B cell (primary cell): ENCODE measurements at regions not wholly inside any gene's neighbourhood (a gene's known extent, or its start where the extent isn't known, plus 50 kb on each side); places are given as distances from the start of the nearest gene placed in this dataset.

Experiments
- ATAC-seq: fragments of 200-7000 bp; cut with Tn5 transposase; one replicate; pipeline ENCODE4 v1.10.0; 2021; ENCODE audit warnings: low read depth, mild to moderate bottlenecking, moderate number of reproducible peaks, moderate library complexity
- CTCF ChIA-PET: fragments of 350-600 bp; sonication (Branson Sonifier 250); formaldehyde crosslinking; loops from one replicate; lab custom pipeline; 2021; ENCODE audit warnings: antibody characterized with exemption, inconsistent platforms; lab: Charles Lee
- POLR2A ChIA-PET: fragments of 350-600 bp; sonication (Branson Sonifier 250); formaldehyde crosslinking; loops from one replicate; lab custom pipeline; 2021; ENCODE audit warnings: antibody characterized with exemption; lab: Charles Lee
- DNase-seq: peaks from one replicate; pipeline ENCODE4 v3.0.0; 2013
- H2AFZ ChIP-seq: 2 replicates; pipeline ENCODE4 v1.6.1; 2012; ENCODE audit warnings: mild to moderate bottlenecking, low read depth, low read length; ENCODE audit not compliant: insufficient read depth, poor library complexity, severe bottlenecking
- H3K27ac ChIP-seq, 2 donors: 1 replicate in 1 of 2; 2 replicates in 1 of 2; pipeline ENCODE4 v1.5.1; 2012 to 2013; ENCODE audit warnings: low read length in 2 of 2, mild to moderate bottlenecking in 2 of 2, moderate library complexity in 1 of 2
- H3K27me3 ChIP-seq, 4 experiments: fragments of 200-600 bp in 1 of 4; sonication (generic) in 1 of 4; replicated peaks in 1 of 4; 1 replicate in 2 of 4; 2 replicates in 2 of 4; pipeline versions ENCODE4 v1.6.1 to v1.7.0; 2013 to 2016; ENCODE audit warnings: low read length in 3 of 4, mild to moderate bottlenecking in 2 of 4, mixed read lengths in 1 of 4, moderate library complexity in 1 of 4; ENCODE audit not compliant: insufficient read depth in 4 of 4, control insufficient read depth in 3 of 4; ENCODE audit errors: control extremely low read depth in 1 of 4
- H3K36me3 ChIP-seq, 2 experiments: replicated peaks in 1 of 2; 1 replicate in 1 of 2; 2 replicates in 1 of 2; pipeline versions ENCODE4 v1.6.1 to v1.7.1; 2013; ENCODE audit warnings: low read length in 1 of 2; ENCODE audit not compliant: insufficient read depth in 2 of 2, control insufficient read depth in 1 of 2; ENCODE audit errors: control extremely low read depth in 1 of 2, extremely low read depth in 1 of 2
- H3K4me1 ChIP-seq, 2 donors: fragments of 200-600 bp in 1 of 2; sonication (generic) in 1 of 2; 1 replicate in 1 of 2; 2 replicates in 1 of 2; pipeline versions ENCODE4 v1.5.1 to v1.6.1; 2013 to 2017; ENCODE audit warnings: low read length in 2 of 2; ENCODE audit not compliant: control insufficient read depth in 2 of 2, insufficient read depth in 2 of 2
- H3K4me2 ChIP-seq: replicated peaks from 2 replicates; pipeline ENCODE3; 2012; ENCODE audit warnings: mild to moderate bottlenecking, low read depth, low read length; ENCODE audit not compliant: poor library complexity, severe bottlenecking
- H3K4me3 ChIP-seq, 5 experiments: fragments of 200-600 bp in 1 of 5; sonication (generic) in 1 of 5; 1 replicate in 3 of 5; 2 replicates in 2 of 5; pipeline versions ENCODE4 v1.5.1 to v1.7.0; 2011 to 2016; ENCODE audit warnings: low read length in 4 of 5, mild to moderate bottlenecking in 4 of 5, low read depth in 2 of 5, control low read depth in 1 of 5, moderate library complexity in 1 of 5; ENCODE audit not compliant: insufficient read depth in 1 of 5; ENCODE audit errors: control extremely low read depth in 1 of 5, extremely low read depth in 1 of 5
- H3K79me2 ChIP-seq: fragments of 200-600 bp; sonication (generic); one replicate; pipeline ENCODE4 v1.6.0; 2016; ENCODE audit warnings: low read length; ENCODE audit not compliant: control insufficient read depth, insufficient read depth
- H3K9ac ChIP-seq: fragments of 200-600 bp; sonication (generic); 2 replicates; pipeline ENCODE4 v1.6.1; 2017; ENCODE audit warnings: mild to moderate bottlenecking, low read length, moderate library complexity
- H3K9me3 ChIP-seq, 3 donors: one replicate each; pipeline versions ENCODE4 v1.6.1 to v1.7.1; 2013; ENCODE audit warnings: low read length in 2 of 3; ENCODE audit not compliant: control insufficient read depth in 2 of 3, insufficient read depth in 1 of 3; ENCODE audit errors: control extremely low read depth in 1 of 3
- H4K20me1 ChIP-seq: 2 replicates; pipeline ENCODE4 v1.6.0; 2012; ENCODE audit warnings: mild to moderate bottlenecking, low read length; ENCODE audit not compliant: insufficient read depth, control insufficient read depth, poor library complexity, severe bottlenecking
- H3K27ac Mint-ChIP-seq: one replicate; pipeline ENCODE4 v1.8.0; 2021; ENCODE audit warnings: mixed read lengths
- H3K27me3 Mint-ChIP-seq: one replicate; pipeline ENCODE4 v1.8.0; 2021; ENCODE audit warnings: mixed read lengths
- H3K4me1 Mint-ChIP-seq: one replicate; pipeline ENCODE4 v1.8.0; 2021; ENCODE audit warnings: mixed read lengths
- H3K4me3 Mint-ChIP-seq: one replicate; pipeline ENCODE4 v1.8.0; 2021; ENCODE audit warnings: mixed read lengths
- H3K9me3 Mint-ChIP-seq: one replicate; pipeline ENCODE4 v1.8.0; 2022; ENCODE audit warnings: mixed read lengths; ENCODE audit not compliant: insufficient read depth
- CTCF ChIP-seq: fragments of 200-600 bp; IDR thresholded peaks from one replicate; pipeline ENCODE4 v1.8.0; 2022; ENCODE audit warnings: antibody characterized with exemption, mild to moderate bottlenecking
- EZH2 ChIP-seq: IDR thresholded peaks from 2 replicates; pipeline ENCODE4 v1.6.1; 2012; ENCODE audit warnings: borderline replicate concordance, low read depth, mild to moderate bottlenecking, moderate library complexity, low read length; ENCODE audit not compliant: insufficient read depth, poor library complexity, severe bottlenecking
- WGBS: methylation state at CpG from one replicate; pipeline ENCODE4 v1.1.5; 2013; ENCODE audit warnings: missing lambda C conversion rate; ENCODE audit not compliant: insufficient coverage; 5-methylcytosine and 5-hydroxymethylcytosine counted together
- intact Hi-C: fragments of 100-400 bp; cut with micrococcal nuclease; formaldehyde crosslinking; loops from one replicate; pipeline ENCODE4 v1.10.0; 2022

- DNase-seq (no peak), ATAC-seq (no peak)
- Histone ChIP-seq H2AFZ (no peak overlapping the region), H3K36me3 (no peaks in the 10 kb centered on the region), H4K20me1 (no peaks in the 10 kb centered on the region), H3K27ac (no peak overlapping the region), H3K9ac (no peak overlapping the region), H3K27me3 (no peaks in the 10 kb centered on the region), H3K9me3 (no peaks in the 10 kb centered on the region), H3K79me2 (no peaks in the 10 kb centered on the region), H3K4me1 (no peaks in the 10 kb centered on the region), H3K4me3 (no peak overlapping the region), H3K4me2 (no peak overlapping the region)
- Mint-ChIP-seq H3K4me3 (no peak overlapping the region), H3K9me3 (peaks cover 2% of the 10 kb centered on the region), H3K27me3 (no peaks in the 10 kb centered on the region), H3K27ac (no peak overlapping the region), H3K4me1 (no peaks in the 10 kb centered on the region)
- no peak for TF ChIP-seq EZH2
- no peak for TF ChIP-seq CTCF
- POLR2A ChIA-PET = no interaction called here
- 83% methylated on average over 1 of the region's 2 CpGs for WGBS
- intact Hi-C loops = no loop called here
- CTCF ChIA-PET = no interaction called here
Observed at GRCh38 chr6:104460738-104461483, 398.8 kb downstream of the HACE1 start.

GRCh38 chr6:104459543-104459942, 400.2 kb downstream of the HACE1 start:
- Histone ChIP-seq H3K4me1 (no peaks in the 10 kb centered on the region), H3K27ac (no peak overlapping the region), H4K20me1 (no peaks in the 10 kb centered on the region), H2AFZ (no peak overlapping the region), H3K4me2 (no peak overlapping the region), H3K4me3 (no peak overlapping the region), H3K36me3 (no peaks in the 10 kb centered on the region), H3K27me3 (no peaks in the 10 kb centered on the region), H3K9ac (no peak overlapping the region), H3K79me2 (no peaks in the 10 kb centered on the region), H3K9me3 (no peaks in the 10 kb centered on the region)
- ChIA-PET POLR2A (no interaction called here), CTCF (no interaction called here)
- intact Hi-C loops = no loop called here
- TF ChIP-seq CTCF = no peak
- TF ChIP-seq EZH2 = no peak
- DNase-seq = no peak
- H3K27me3 Mint-ChIP-seq = no peaks in the 10 kb centered on the region
- no peak for ATAC-seq
- peaks cover 2% of the 10 kb centered on the region for H3K9me3 Mint-ChIP-seq
- H3K4me1 Mint-ChIP-seq = no peaks in the 10 kb centered on the region
- no peak overlapping the region for H3K27ac Mint-ChIP-seq
- no CpG with 5 or more reads among the region's 1 CpG for WGBS
- no peak overlapping the region for H3K4me3 Mint-ChIP-seq
